Mesendoderm (in vitro differentiated cells): ENCODE measurements at regions not wholly inside any gene's neighbourhood (a gene's known extent, or its start where the extent isn't known, plus 50 kb on each side); places are given as distances from the start of the nearest gene placed in this dataset.
"Not testable (repeated sequence)": the region's sequence is repeated elsewhere in the genome, so short reads cannot be mapped to it uniquely, and the experiment has no call there.

ENCODE experiments used
- DNase-seq: peaks from one replicate; pipeline ENCODE4 v3.0.0; 2013
- H2AK5ac ChIP-seq: 2 replicates; pipeline ENCODE4 v1.6.1; 2013; ENCODE audit warnings: low read length, inconsistent platforms
- H2BK120ac ChIP-seq: 2 replicates; pipeline ENCODE4 v1.6.1; 2013; ENCODE audit warnings: low read depth, mild to moderate bottlenecking, low read length, moderate library complexity, mixed read lengths
- H2BK15ac ChIP-seq: replicated peaks from 2 replicates; pipeline ENCODE4 v1.6.1; 2013; ENCODE audit warnings: low read depth, mild to moderate bottlenecking, moderate library complexity
- H2BK5ac ChIP-seq: 2 replicates; pipeline ENCODE4 v1.6.1; 2013; ENCODE audit warnings: low read length, inconsistent platforms
- H3K18ac ChIP-seq: 2 replicates; pipeline ENCODE4 v1.6.1; 2013; ENCODE audit warnings: mild to moderate bottlenecking, low read length, mixed read lengths
- H3K23ac ChIP-seq: one replicate; pipeline ENCODE4 v1.6.1; 2013; ENCODE audit warnings: low read length
- H3K27ac ChIP-seq: 2 replicates; pipeline ENCODE4 v1.5.1; 2013; ENCODE audit warnings: low read depth, mild to moderate bottlenecking, inconsistent platforms, low read length, moderate library complexity
- H3K27me3 ChIP-seq: 2 replicates; pipeline ENCODE4 v1.6.1; 2013; ENCODE audit warnings: low read length, control low read depth, mild to moderate bottlenecking, inconsistent platforms; ENCODE audit not compliant: insufficient read depth, poor library complexity
- H3K36me3 ChIP-seq: 2 replicates; pipeline ENCODE4 v1.6.1; 2013; ENCODE audit warnings: low read length, inconsistent platforms; ENCODE audit not compliant: control insufficient read depth, insufficient read depth
- H3K4ac ChIP-seq: one replicate; pipeline ENCODE4 v1.6.1; 2013; ENCODE audit warnings: low read depth, mild to moderate bottlenecking, low read length, moderate library complexity
- H3K4me1 ChIP-seq: 2 replicates; pipeline ENCODE4 v1.6.1; 2013; ENCODE audit warnings: low read depth, low read length, inconsistent platforms; ENCODE audit not compliant: control insufficient read depth
- H3K4me2 ChIP-seq: 2 replicates; pipeline ENCODE4 v1.6.1; 2013; ENCODE audit warnings: low read length
- H3K4me3 ChIP-seq: 2 replicates; pipeline ENCODE4 v1.5.1; 2013; ENCODE audit warnings: mild to moderate bottlenecking, low read length
- H3K56ac ChIP-seq: one replicate; pipeline ENCODE4 v1.6.1; 2013; ENCODE audit warnings: low read length
- H3K79me1 ChIP-seq: 2 replicates; pipeline ENCODE4 v1.6.1; 2013; ENCODE audit warnings: low read length, inconsistent platforms
- H3K79me2 ChIP-seq: 2 replicates; pipeline ENCODE4 v1.6.1; 2013; ENCODE audit warnings: mild to moderate bottlenecking, low read length; ENCODE audit not compliant: control insufficient read depth, insufficient read depth
- H3K9ac ChIP-seq: 2 replicates; pipeline ENCODE4 v1.6.1; 2013; ENCODE audit warnings: low read length, inconsistent platforms
- H4K5ac ChIP-seq: one replicate; pipeline ENCODE4 v1.6.1; 2013; ENCODE audit warnings: low read length
- H4K8ac ChIP-seq: one replicate; pipeline ENCODE4 v1.6.1; 2013; ENCODE audit warnings: low read depth, mild to moderate bottlenecking, control low read depth, low read length, moderate library complexity
- WGBS: extraction: QIAGEN DNeasy Blood & Tissue Kit; methylation state at CpG from one replicate; pipeline ENCODE4 v1.1.7; 2013; ENCODE audit warnings: low lambda C conversion rate, missing lambda C conversion rate; ENCODE audit not compliant: insufficient coverage; ENCODE audit errors: extremely low coverage; 5-methylcytosine and 5-hydroxymethylcytosine counted together

- WGBS = no CpG with 5 or more reads among the region's 42 CpGs
- Histone ChIP-seq H3K4me3 (no peak overlapping the region), H3K27me3 (no peaks in the 10 kb centered on the region)
Measured at GRCh38 chr15:31223478-31224350, 102.9 kb upstream of the KLF13 start.

GRCh38 chr15:31224661-31225060 is 102.0 kb upstream of the KLF13 start:
- H3K79me2 ChIP-seq, H3K56ac ChIP-seq, H3K23ac ChIP-seq, H2BK15ac ChIP-seq, H3K4me3 ChIP-seq, H3K4me2 ChIP-seq, H3K27me3 ChIP-seq, H3K79me1 ChIP-seq, H3K4ac ChIP-seq, DNase-seq, H2BK5ac ChIP-seq, H2BK120ac ChIP-seq, H3K9ac ChIP-seq, H3K27ac ChIP-seq, H2AK5ac ChIP-seq, H3K18ac ChIP-seq, H4K5ac ChIP-seq, H4K8ac ChIP-seq, H3K36me3 ChIP-seq, H3K4me1 ChIP-seq: not testable (repeated sequence)
- no CpG with 5 or more reads among the region's 4 CpGs for WGBS

More at GRCh38 chr15:31223478-31224350, 102.9 kb upstream of the KLF13 start:
- Histone ChIP-seq H3K36me3 (no peaks in the 10 kb centered on the region), H4K8ac (no peak overlapping the region), H3K4me2 (no peak overlapping the region), H3K56ac (no peak overlapping the region), H4K5ac (no peak overlapping the region), H2BK120ac (no peak overlapping the region), H2BK5ac (no peak overlapping the region), H3K9ac (no peak overlapping the region), H3K79me1 (no peaks in the 10 kb centered on the region), H2AK5ac (no peak overlapping the region), H3K23ac (no peak overlapping the region), H3K18ac (no peak overlapping the region), H3K4me1 (no peaks in the 10 kb centered on the region), H3K4ac (no peak overlapping the region), H2BK15ac (no peak overlapping the region), H3K79me2 (no peaks in the 10 kb centered on the region), H3K27ac (no peak overlapping the region)
- DNase-seq = no peak

DNA sequence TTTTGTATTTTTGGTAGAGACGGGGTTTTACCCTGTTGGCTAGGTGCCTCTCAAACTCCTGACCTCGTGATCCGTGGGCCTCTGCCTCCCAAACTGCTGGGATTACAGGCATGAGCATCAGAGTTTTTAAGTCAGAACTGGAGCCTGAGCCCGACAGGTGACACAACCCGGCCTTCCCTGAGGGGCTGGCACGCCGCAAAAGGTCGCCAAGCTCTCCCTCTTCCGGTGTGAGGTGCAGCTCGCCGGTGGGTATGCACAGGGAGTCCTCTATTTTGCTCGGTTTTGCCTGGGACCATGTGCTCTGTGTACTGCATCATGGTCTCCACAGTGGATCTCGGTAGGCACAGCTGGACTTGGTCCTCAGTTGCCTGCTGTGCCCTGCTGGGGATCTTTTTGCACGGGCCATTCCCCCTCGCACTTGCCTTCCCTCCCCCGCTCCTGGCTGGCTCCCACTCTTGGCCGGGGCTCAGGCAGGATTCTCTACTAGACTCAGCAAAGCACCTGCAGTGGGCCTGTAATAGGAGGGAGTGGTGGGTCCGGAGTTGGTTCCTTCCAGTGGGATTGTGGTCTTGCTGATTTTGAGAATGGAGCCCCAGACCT is 101.2 kb upstream of the KLF13 start:
- Histone ChIP-seq H3K27me3 (no peaks in the 10 kb centered on the region), H3K4ac (no peak overlapping the region), H4K8ac (no peak overlapping the region), H2AK5ac (no peak overlapping the region), H3K79me2 (no peaks in the 10 kb centered on the region), H3K18ac (no peak overlapping the region), H2BK120ac (no peak overlapping the region), H3K36me3 (no peaks in the 10 kb centered on the region), H3K4me1 (no peaks in the 10 kb centered on the region), H3K56ac (no peak overlapping the region), H3K9ac (no peak overlapping the region), H3K4me3 (no peak overlapping the region), H3K4me2 (no peak overlapping the region), H2BK15ac (no peak overlapping the region), H3K79me1 (no peaks in the 10 kb centered on the region), H3K27ac (no peak overlapping the region), H2BK5ac (no peak overlapping the region), H4K5ac (no peak overlapping the region), H3K23ac (no peak overlapping the region)
- WGBS = no CpG with 5 or more reads among the region's 18 CpGs
- DNase-seq = no peak

- Histone ChIP-seq H3K18ac (no peak overlapping the region), H3K79me2 (no peaks in the 10 kb centered on the region), H4K8ac (no peak overlapping the region), H3K27ac (no peak overlapping the region), H3K4me1 (no peaks in the 10 kb centered on the region), H2BK120ac (no peak overlapping the region), H2BK5ac (no peak overlapping the region), H3K56ac (no peak overlapping the region), H2BK15ac (no peak overlapping the region), H3K4ac (no peak overlapping the region), H3K9ac (no peak overlapping the region), H3K4me3 (no peak overlapping the region), H2AK5ac (no peak overlapping the region), H3K79me1 (no peaks in the 10 kb centered on the region), H3K27me3 (no peaks in the 10 kb centered on the region), H3K4me2 (no peak overlapping the region), H3K23ac (no peak overlapping the region), H3K36me3 (no peaks in the 10 kb centered on the region), H4K5ac (no peak overlapping the region)
- no CpG with 5 or more reads among the region's 9 CpGs for WGBS
- no peak for DNase-seq
Measured at GRCh38 chr15:31226021-31226420, 100.6 kb upstream of the KLF13 start.

GRCh38 chr15:31227235-31227634 is 99.4 kb upstream of the KLF13 start:
- H4K5ac ChIP-seq = no peak overlapping the region
- H3K4me1 ChIP-seq = no peaks in the 10 kb centered on the region
- H3K4me2 ChIP-seq = no peak overlapping the region
- H3K27ac ChIP-seq = no peak overlapping the region
- no peak for DNase-seq
- no peaks in the 10 kb centered on the region for H3K79me1 ChIP-seq
- H3K27me3 ChIP-seq = no peaks in the 10 kb centered on the region
- no peak overlapping the region for H3K18ac ChIP-seq
- no peak overlapping the region for H3K56ac ChIP-seq
- no CpG with 5 or more reads among the region's 2 CpGs for WGBS
- H2BK5ac ChIP-seq = no peak overlapping the region
- no peak overlapping the region for H3K9ac ChIP-seq
- no peak overlapping the region for H2BK120ac ChIP-seq
- H3K4me3 ChIP-seq = no peak overlapping the region
- no peak overlapping the region for H3K4ac ChIP-seq
- H4K8ac ChIP-seq = no peak overlapping the region
- H2BK15ac ChIP-seq = no peak overlapping the region
- H2AK5ac ChIP-seq = no peak overlapping the region
- H3K36me3 ChIP-seq = no peaks in the 10 kb centered on the region
- H3K79me2 ChIP-seq = no peaks in the 10 kb centered on the region
- no peak overlapping the region for H3K23ac ChIP-seq
